GM13977 (cell line): ENCODE measurements at regions not wholly inside any gene's neighbourhood (a gene's known extent, or its start where the extent isn't known, plus 50 kb on each side); places are given as distances from the start of the nearest gene placed in this dataset.

Source experiments
- DNase-seq: peaks from one replicate; pipeline ENCODE4 v3.0.0; 2012; ENCODE audit warnings: low spot score
- CTCF ChIP-seq: IDR thresholded peaks from 2 replicates; pipeline ENCODE4 v1.5.1; 2012; ENCODE audit warnings: mild to moderate bottlenecking, control low read depth; ENCODE audit not compliant: insufficient read depth; ENCODE audit errors: extremely low read depth, missing control alignments
- in situ Hi-C: fragments of 300-500 bp; cut with MboI; formaldehyde crosslinking; loops from one replicate; pipeline ENCODE4 v1.12.0; 2022; ENCODE audit warnings: low sequenced_read_pairs, low pct_unique_long_range_greater_than_20kb, mixed read lengths, inconsistent platforms; ENCODE audit not compliant: unreplicated experiment

DNA sequence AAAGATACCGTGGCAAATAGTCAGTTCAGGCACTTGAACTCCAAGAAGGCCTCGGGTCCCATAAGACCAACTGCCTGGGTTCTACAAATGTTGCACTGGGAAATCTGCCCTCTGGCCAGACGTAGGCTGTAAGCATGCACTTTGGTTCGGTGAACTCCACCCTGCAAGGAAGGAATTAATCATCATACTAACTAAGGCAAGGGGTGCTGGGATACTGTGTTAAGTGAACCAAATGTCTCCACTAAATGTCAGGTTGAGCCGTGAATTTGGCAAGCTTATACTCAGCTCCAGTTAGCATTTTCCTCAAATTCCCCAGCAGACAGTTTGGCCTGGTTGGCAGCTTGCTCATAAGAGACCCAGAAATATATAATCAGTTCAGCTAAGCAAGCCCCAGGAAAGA, 385.9 kb downstream of the GPATCH2 start:
- no peak for DNase-seq
- in situ Hi-C loops: no loop called here
- no peak for TF ChIP-seq CTCF

DNA sequence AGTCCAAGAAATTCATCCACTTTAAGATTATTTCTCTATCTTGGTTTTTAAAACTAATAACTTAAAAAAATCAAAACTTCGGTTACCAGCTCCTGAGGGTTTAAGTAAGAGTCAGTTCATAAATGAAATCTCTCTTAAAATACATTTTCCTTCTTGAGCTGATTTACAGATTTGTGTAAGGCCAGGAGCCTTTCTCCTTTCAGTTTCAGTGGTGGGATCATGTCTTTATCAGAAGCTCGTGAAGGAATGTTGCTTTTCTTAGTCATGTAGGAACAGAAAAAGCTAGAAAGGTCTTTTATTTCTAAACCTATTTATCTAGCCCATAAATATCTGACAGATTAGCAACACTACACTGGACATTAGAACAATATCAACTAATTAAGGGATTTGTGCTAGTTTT, 390.2 kb downstream of the GPATCH2 start:
- in situ Hi-C loops: no loop called here
- no peak for DNase-seq
- no peak for TF ChIP-seq CTCF

- no peak for DNase-seq
- no peak for TF ChIP-seq CTCF
- in situ Hi-C loops: no loop called here
Measured at GRCh38 chr1:217238945-217239344, 391.9 kb downstream of the GPATCH2 start.

- in situ Hi-C loops: no loop called here
- DNase-seq: no peak
- TF ChIP-seq CTCF: no peak
Measured at GRCh38 chr1:217230412-217230811, 400.5 kb downstream of the GPATCH2 start.

GRCh38 chr1:217228689-217229088, 402.2 kb downstream of the GPATCH2 start:
- no peak for TF ChIP-seq CTCF
- in situ Hi-C loops: no loop called here

GRCh38 chr1:217224201-217224600, 406.7 kb downstream of the GPATCH2 start:
- TF ChIP-seq CTCF: no peak
- in situ Hi-C loops: no loop called here
- DNase-seq: no peak

More at GRCh38 chr1:217228689-217229088, 402.2 kb downstream of the GPATCH2 start:
- no peak for DNase-seq

GRCh38 chr1:217214551-217214950, 416.3 kb downstream of the GPATCH2 start:
- DNase-seq: no peak
- in situ Hi-C loops: no loop called here
- no peak for TF ChIP-seq CTCF
